HEK293 (cell line): ENCODE measurements at regions not wholly inside any gene's neighbourhood (a gene's known extent, or its start where the extent isn't known, plus 50 kb on each side); places are given as distances from the start of the nearest gene placed in this dataset.

Experiments
- IKZF3 ChIP-seq: fragments of 450-650 bp; IDR thresholded peaks from 2 replicates; pipeline ENCODE4 v1.5.0; 2018; ENCODE audit warnings: missing biosample characterization, mild to moderate bottlenecking, missing genetic modification characterization, moderate library complexity
- OSR2 ChIP-seq: fragments of 450-650 bp; formaldehyde crosslinking; IDR thresholded peaks from 2 replicates; pipeline ENCODE4 v1.5.1; 2016; ENCODE audit warnings: missing biosample characterization, missing genetic modification characterization
- RBAK ChIP-seq: fragments of 450-650 bp; formaldehyde crosslinking; IDR thresholded peaks from 2 replicates; pipeline ENCODE4 v1.5.1; 2016; ENCODE audit warnings: missing biosample characterization, missing genetic modification characterization
- ZBTB11 ChIP-seq: fragments of 450-650 bp; formaldehyde crosslinking; conservative IDR thresholded peaks from 2 replicates; pipeline ENCODE4 v1.5.1; 2016; ENCODE audit warnings: low read depth, missing biosample characterization, missing genetic modification characterization
- ZBTB17 ChIP-seq: fragments of 450-650 bp; formaldehyde crosslinking; IDR thresholded peaks from 2 replicates; pipeline ENCODE4 v1.5.1; 2016; ENCODE audit warnings: missing biosample characterization, missing genetic modification characterization
- ZBTB20 ChIP-seq: fragments of 450-650 bp; formaldehyde crosslinking; IDR thresholded peaks from 2 replicates; pipeline ENCODE4 v1.5.1; 2016; ENCODE audit warnings: missing biosample characterization, missing genetic modification characterization
- ZNF18 ChIP-seq: fragments of 450-650 bp; formaldehyde crosslinking; IDR thresholded peaks from 2 replicates; pipeline ENCODE4 v1.5.1; 2016; ENCODE audit warnings: missing biosample characterization, missing genetic modification characterization
- ZNF214 ChIP-seq: fragments of 450-650 bp; formaldehyde crosslinking; IDR thresholded peaks from 2 replicates; pipeline ENCODE4 v1.5.1; 2017; ENCODE audit warnings: missing biosample characterization, mild to moderate bottlenecking, missing genetic modification characterization, borderline replicate concordance
- ZNF221 ChIP-seq: fragments of 450-650 bp; formaldehyde crosslinking; IDR thresholded peaks from 2 replicates; pipeline ENCODE4 v1.5.1; 2017; ENCODE audit warnings: missing biosample characterization, missing genetic modification characterization, borderline replicate concordance
- ZNF239 ChIP-seq: fragments of 450-650 bp; formaldehyde crosslinking; IDR thresholded peaks from 2 replicates; pipeline ENCODE4 v1.5.1; 2016; ENCODE audit warnings: missing biosample characterization, missing genetic modification characterization
- ZNF280C ChIP-seq: fragments of 450-650 bp; formaldehyde crosslinking; IDR thresholded peaks from 2 replicates; pipeline ENCODE4 v1.5.1; 2016; ENCODE audit warnings: missing biosample characterization, missing genetic modification characterization
- ZNF292 ChIP-seq: fragments of 450-650 bp; formaldehyde crosslinking; IDR thresholded peaks from 2 replicates; pipeline ENCODE4 v1.5.1; 2016; ENCODE audit warnings: low read depth, missing biosample characterization, missing genetic modification characterization, borderline replicate concordance
- ZNF341 ChIP-seq: fragments of 450-650 bp; formaldehyde crosslinking; IDR thresholded peaks from 2 replicates; pipeline ENCODE4; 2016; ENCODE audit warnings: low read depth, missing biosample characterization, missing genetic modification characterization
- ZNF449 ChIP-seq: fragments of 450-650 bp; formaldehyde crosslinking; IDR thresholded peaks from 2 replicates; pipeline ENCODE4 v1.5.1; 2017; ENCODE audit warnings: missing biosample characterization, mild to moderate bottlenecking, missing genetic modification characterization, moderate library complexity
- ZNF501 ChIP-seq: fragments of 450-650 bp; formaldehyde crosslinking; IDR thresholded peaks from 2 replicates; pipeline ENCODE4 v1.5.1; 2016; ENCODE audit warnings: missing biosample characterization, missing genetic modification characterization
- ZNF513 ChIP-seq: fragments of 450-650 bp; IDR thresholded peaks from 2 replicates; pipeline ENCODE4 v1.5.1; 2018; ENCODE audit warnings: missing biosample characterization, missing genetic modification characterization
- ZNF514 ChIP-seq: fragments of 450-650 bp; formaldehyde crosslinking; IDR thresholded peaks from 2 replicates; pipeline ENCODE4 v1.5.1; 2016; ENCODE audit warnings: missing biosample characterization, missing genetic modification characterization
- ZNF549 ChIP-seq: fragments of 450-650 bp; IDR thresholded peaks from 2 replicates; pipeline ENCODE4 v1.5.1; 2018; ENCODE audit warnings: missing biosample characterization, missing genetic modification characterization, mild to moderate bottlenecking, inconsistent platforms, moderate library complexity
- ZNF571 ChIP-seq: fragments of 450-650 bp; formaldehyde crosslinking; IDR thresholded peaks from 2 replicates; pipeline ENCODE4 v1.5.0; 2017; ENCODE audit warnings: missing biosample characterization, missing genetic modification characterization
- ZNF585B ChIP-seq: fragments of 450-650 bp; formaldehyde crosslinking; IDR thresholded peaks from 2 replicates; pipeline ENCODE4 v1.5.1; 2016; ENCODE audit warnings: missing biosample characterization, missing genetic modification characterization
- ZNF629 ChIP-seq: fragments of 450-650 bp; formaldehyde crosslinking; IDR thresholded peaks from 2 replicates; pipeline ENCODE4 v1.5.1; 2017; ENCODE audit warnings: missing biosample characterization, missing genetic modification characterization
- ZNF692 ChIP-seq: fragments of 450-650 bp; formaldehyde crosslinking; IDR thresholded peaks from 2 replicates; pipeline ENCODE4 v1.5.1; 2016; ENCODE audit warnings: missing biosample characterization, missing genetic modification characterization
- ZNF707 ChIP-seq: fragments of 450-650 bp; formaldehyde crosslinking; IDR thresholded peaks from 2 replicates; pipeline ENCODE4 v1.5.1; 2016; ENCODE audit warnings: missing biosample characterization, missing genetic modification characterization
- ZNF76 ChIP-seq: fragments of 450-650 bp; formaldehyde crosslinking; IDR thresholded peaks from 2 replicates; pipeline ENCODE4; 2016; ENCODE audit warnings: low read depth, missing biosample characterization, missing genetic modification characterization, borderline replicate concordance
- TF ChIP-seq, protein P1 (sequence below): fragments of 450-650 bp; formaldehyde crosslinking; IDR thresholded peaks from 2 replicates; pipeline ENCODE4 v1.5.1; 2016; ENCODE audit warnings: missing biosample characterization, missing genetic modification characterization

DNA sequence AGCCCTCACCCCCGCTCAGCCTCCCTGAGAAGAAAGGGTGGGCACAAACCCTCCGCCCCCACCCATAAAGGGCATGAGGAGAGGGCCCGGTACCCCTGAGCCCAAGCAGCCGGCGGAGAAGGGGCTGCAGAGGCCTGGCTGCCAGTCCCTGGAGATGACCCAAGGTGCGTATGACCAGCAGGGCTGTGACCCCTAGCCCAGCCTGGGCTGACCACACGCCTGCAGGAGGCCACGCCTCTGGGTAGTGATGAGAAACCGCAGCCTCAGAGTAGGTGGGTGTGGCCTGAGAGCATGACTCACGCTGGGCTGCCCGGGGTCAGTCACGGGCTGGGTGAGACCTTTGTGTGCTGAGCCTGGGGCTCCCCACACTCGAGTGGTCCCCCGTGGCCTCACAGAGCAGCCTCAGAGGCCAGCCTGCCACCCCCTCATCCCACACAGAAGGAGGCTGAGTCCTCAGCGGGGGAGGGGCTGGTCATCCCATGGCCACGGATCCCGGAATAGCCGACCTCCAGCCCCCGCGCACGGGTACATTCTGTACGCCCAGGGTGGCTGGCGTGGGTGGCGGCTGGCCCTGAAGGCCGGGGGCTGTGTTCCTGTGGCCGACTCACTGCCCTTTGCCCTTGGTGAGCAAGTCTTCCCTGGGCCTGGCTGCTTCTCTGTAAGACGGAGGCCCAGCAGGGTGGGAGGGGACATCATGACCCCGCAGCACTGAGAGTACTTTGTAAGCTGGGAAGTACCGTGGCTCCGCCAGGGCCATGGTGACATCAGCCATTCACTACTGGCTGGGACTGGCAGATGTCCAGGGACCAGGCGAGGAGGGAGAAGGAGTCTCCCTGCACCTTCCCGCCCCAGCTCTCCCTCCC lies 110.8 kb upstream of the OTOS start (continued):
- TF ChIP-seq ZNF571 (no peak), ZBTB20 (tag by site-specific recombination) (0 out of 2 replicates have a peak, but pooled peaks have one; percentile 18), ZNF692 (tag by site-specific recombination) (no peak), ZNF292 (tag by site-specific recombination) (no peak), ZNF214 (no peak), ZNF221 (tag by site-specific recombination) (no peak), ZNF629 (0 out of 2 replicates have a peak, but pooled peaks have one; percentile 36), ZNF341 (tag by site-specific recombination) (no peak), ZNF280C (tag by site-specific recombination) (no peak), ZNF513 (no peak), ZNF549 (no peak), ZBTB17 (tag by site-specific recombination) (no peak), ZNF585B (tag by site-specific recombination) (no peak), ZNF18 (no peak), ZNF449 (no peak), RBAK (no peak), ZNF707 (tag by site-specific recombination) (no peak), OSR2 (no peak), ZNF76 (tag by site-specific recombination) (no peak), ZBTB11 (no peak), IKZF3 (tag by site-specific recombination) (no peak), ZNF501 (tag by site-specific recombination) (no peak), ZNF514 (tag by site-specific recombination) (no peak), ZNF239 (no peak)
- TF ChIP-seq, protein P1, sequence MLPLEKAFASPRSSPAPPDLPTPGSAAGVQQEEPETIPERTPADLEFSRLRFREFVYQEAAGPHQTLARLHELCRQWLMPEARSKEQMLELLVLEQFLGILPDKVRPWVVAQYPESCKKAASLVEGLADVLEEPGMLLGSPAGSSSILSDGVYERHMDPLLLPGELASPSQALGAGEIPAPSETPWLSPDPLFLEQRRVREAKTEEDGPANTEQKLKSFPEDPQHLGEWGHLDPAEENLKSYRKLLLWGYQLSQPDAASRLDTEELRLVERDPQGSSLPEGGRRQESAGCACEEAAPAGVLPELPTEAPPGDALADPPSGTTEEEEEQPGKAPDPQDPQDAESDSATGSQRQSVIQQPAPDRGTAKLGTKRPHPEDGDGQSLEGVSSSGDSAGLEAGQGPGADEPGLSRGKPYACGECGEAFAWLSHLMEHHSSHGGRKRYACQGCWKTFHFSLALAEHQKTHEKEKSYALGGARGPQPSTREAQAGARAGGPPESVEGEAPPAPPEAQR, result no peak
